ENCODE measurements at regions not wholly inside any gene's neighbourhood (a gene's known extent, or its start where the extent isn't known, plus 50 kb on each side); places are given as distances from the start of the nearest gene placed in this dataset.
"Not testable (repeated sequence)": the region's sequence is repeated elsewhere in the genome, so short reads cannot be mapped to it uniquely, and the experiment has no call there.

- no peak for TF ChIP-seq POLR2A (IDR thresholded peaks at IDR 0.05)
- Histone ChIP-seq H3K36me3 (no peaks in the 10 kb centered on the region), H3K4me3 (no peak overlapping the region), H3K27ac (no peak overlapping the region), H3K4me1 (no peaks in the 10 kb centered on the region), H3K27me3 (no peaks in the 10 kb centered on the region), H3K9me3 (no peaks in the 10 kb centered on the region)
- 95 to 96% methylated on average over 13 of the region's 13 CpGs for WGBS, 2 donors
- DNase-seq (ENCODE audit: low spot score in 2 of 2), result no peak
Observed at GRCh38 chr17:20733923-20734322, 154.4 kb downstream of the CDRT15L2 start.

- Histone ChIP-seq H3K4me3 (no peak overlapping the region), H3K27ac (no peak overlapping the region), H3K4me1 (no peaks in the 10 kb centered on the region), H3K27me3 (no peaks in the 10 kb centered on the region), H3K9me3 (no peaks in the 10 kb centered on the region), H3K36me3 (no peaks in the 10 kb centered on the region)
- TF ChIP-seq, protein P1, sequence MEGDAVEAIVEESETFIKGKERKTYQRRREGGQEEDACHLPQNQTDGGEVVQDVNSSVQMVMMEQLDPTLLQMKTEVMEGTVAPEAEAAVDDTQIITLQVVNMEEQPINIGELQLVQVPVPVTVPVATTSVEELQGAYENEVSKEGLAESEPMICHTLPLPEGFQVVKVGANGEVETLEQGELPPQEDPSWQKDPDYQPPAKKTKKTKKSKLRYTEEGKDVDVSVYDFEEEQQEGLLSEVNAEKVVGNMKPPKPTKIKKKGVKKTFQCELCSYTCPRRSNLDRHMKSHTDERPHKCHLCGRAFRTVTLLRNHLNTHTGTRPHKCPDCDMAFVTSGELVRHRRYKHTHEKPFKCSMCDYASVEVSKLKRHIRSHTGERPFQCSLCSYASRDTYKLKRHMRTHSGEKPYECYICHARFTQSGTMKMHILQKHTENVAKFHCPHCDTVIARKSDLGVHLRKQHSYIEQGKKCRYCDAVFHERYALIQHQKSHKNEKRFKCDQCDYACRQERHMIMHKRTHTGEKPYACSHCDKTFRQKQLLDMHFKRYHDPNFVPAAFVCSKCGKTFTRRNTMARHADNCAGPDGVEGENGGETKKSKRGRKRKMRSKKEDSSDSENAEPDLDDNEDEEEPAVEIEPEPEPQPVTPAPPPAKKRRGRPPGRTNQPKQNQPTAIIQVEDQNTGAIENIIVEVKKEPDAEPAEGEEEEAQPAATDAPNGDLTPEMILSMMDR (IDR thresholded peaks at IDR 0.05), result no peak
- TF ChIP-seq EP300 (IDR thresholded peaks at IDR 0.05) (no peak), POLR2A (IDR thresholded peaks at IDR 0.05) (no peak)
- 94 to 95% methylated on average over 3 of the region's 3 CpGs for WGBS, 2 donors
- DNase-seq (ENCODE audit: low spot score in 2 of 2), result no peak
Observed at GRCh38 chr17:20735796-20736195, 156.3 kb downstream of the CDRT15L2 start.

GRCh38 chr17:20737636-20738035, 158.1 kb downstream of the CDRT15L2 start:
- H3K27me3 ChIP-seq; H3K4me3 ChIP-seq; DNase-seq (ENCODE audit: low spot score in 2 of 2); H3K27ac ChIP-seq; H3K9me3 ChIP-seq; H3K4me1 ChIP-seq; H3K36me3 ChIP-seq: not testable (repeated sequence)
- WGBS, 2 donors, result 68 to 77% methylated on average over 7 of the region's 7 CpGs

GRCh38 chr17:20771104-20771503, 191.6 kb downstream of the CDRT15L2 start:
- no peaks in the 10 kb centered on the region for H3K4me1 ChIP-seq
- no peaks in the 10 kb centered on the region for H3K27me3 ChIP-seq
- no peak for DNase-seq (ENCODE audit: low spot score in 2 of 2)
- H3K36me3 ChIP-seq, result no peaks in the 10 kb centered on the region
- 89 to 94% methylated on average over 8 of the region's 8 CpGs for WGBS, 2 donors
- no peak overlapping the region for H3K4me3 ChIP-seq
- no peak overlapping the region for H3K27ac ChIP-seq
- TF ChIP-seq POLR2A (IDR thresholded peaks at IDR 0.05) (no peak), EP300 (IDR thresholded peaks at IDR 0.05) (no peak)
- TF ChIP-seq, protein P1 (IDR thresholded peaks at IDR 0.05), result no peak
- H3K9me3 ChIP-seq, result no peaks in the 10 kb centered on the region

DNA sequence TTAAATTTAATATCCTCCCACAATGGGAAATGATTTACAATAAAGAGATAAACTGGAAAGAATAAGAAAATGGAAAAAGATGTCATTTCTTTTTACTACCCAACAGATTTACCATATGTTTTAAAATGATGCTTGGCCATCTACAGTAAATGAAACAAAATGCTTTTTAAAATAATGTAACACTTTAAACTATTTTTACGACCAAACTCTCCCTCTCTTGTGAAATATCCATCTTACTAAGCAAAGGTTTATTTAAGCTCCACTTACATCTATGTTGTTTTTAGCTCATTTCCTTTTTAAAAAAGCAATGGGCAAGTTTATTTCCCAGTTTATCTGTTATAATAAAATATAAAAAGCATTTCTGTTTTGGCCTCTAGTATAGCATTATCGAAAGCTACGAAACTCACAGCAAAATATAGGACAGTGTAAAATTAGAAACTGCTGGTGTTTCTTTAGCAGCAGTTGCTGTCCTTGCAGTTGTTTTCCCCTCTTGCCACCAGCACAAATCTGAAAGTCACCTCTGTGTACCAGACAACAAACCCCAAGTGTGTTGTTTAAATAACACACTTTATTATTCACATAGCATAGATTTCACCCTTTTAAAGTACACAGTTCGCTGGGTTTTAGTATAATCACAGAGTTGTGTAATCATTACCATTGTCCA, 195.1 kb downstream of the CDRT15L2 start:
- Histone ChIP-seq H3K4me1 (no peaks in the 10 kb centered on the region), H3K27me3 (no peaks in the 10 kb centered on the region), H3K27ac (no peak overlapping the region), H3K4me3 (no peak overlapping the region), H3K36me3 (no peaks in the 10 kb centered on the region), H3K9me3 (no peaks in the 10 kb centered on the region)
- TF ChIP-seq, protein P1 (IDR thresholded peaks at IDR 0.05), result no peak
- no peak for TF ChIP-seq EP300 (IDR thresholded peaks at IDR 0.05)
- TF ChIP-seq POLR2A (IDR thresholded peaks at IDR 0.05), result no peak
- DNase-seq (ENCODE audit: low spot score in 2 of 2), result no peak
- WGBS, 2 donors, result 43 to 44% methylated on average over 4 of the region's 4 CpGs

DNA sequence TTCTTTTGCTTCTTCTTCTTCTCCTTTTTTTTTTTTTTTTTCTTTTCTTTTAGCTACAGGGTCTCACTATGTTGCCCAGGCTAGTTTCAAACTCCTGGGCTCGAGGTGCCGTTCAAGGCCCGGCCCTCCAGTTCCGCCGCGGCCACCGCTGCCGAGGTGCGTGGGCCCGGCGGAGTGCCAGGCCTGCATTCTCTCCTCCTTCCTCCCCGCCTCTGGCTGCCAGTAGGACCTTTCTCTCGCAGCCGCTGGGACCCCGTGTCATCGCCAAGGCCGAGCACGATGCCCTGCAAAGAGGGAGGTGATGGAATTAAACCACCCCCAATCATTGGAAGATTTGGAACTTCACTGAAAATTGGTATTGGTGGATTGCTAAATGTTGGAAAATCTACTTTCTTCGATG, 195.8 kb downstream of the CDRT15L2 start:
- H3K4me3 ChIP-seq, result no peak overlapping the region
- H3K9me3 ChIP-seq, result no peaks in the 10 kb centered on the region
- TF ChIP-seq EP300 (IDR thresholded peaks at IDR 0.05) (no peak), POLR2A (IDR thresholded peaks at IDR 0.05) (no peak)
- TF ChIP-seq, protein P1 (IDR thresholded peaks at IDR 0.05), result no peak
- no peaks in the 10 kb centered on the region for H3K36me3 ChIP-seq
- no peak overlapping the region for H3K27ac ChIP-seq
- H3K4me1 ChIP-seq, result no peaks in the 10 kb centered on the region
- H3K27me3 ChIP-seq, result no peaks in the 10 kb centered on the region
- no peak for DNase-seq (ENCODE audit: low spot score in 2 of 2)
- WGBS, 2 donors, result 89 to 95% methylated on average over 19 of the region's 19 CpGs

Data from tibial nerve (tissue), 4 donors.